H1 (cell line): ENCODE measurements at regions not wholly inside any gene's neighbourhood (a gene's known extent, or its start where the extent isn't known, plus 50 kb on each side); places are given as distances from the start of the nearest gene placed in this dataset.

Experiments
- CTCF ChIA-PET: fragments of 300-600 bp; sonication (Branson Sonifier 250); formaldehyde crosslinking; loops from one replicate; lab custom pipeline; 2021; ENCODE audit not compliant: partially characterized antibody; lab: Charles Lee
- POLR2A ChIA-PET: fragments of 300-600 bp; sonication (Branson Sonifier 250); formaldehyde crosslinking; loops from one replicate; lab custom pipeline; 2021; ENCODE audit warnings: inconsistent platforms; ENCODE audit not compliant: partially characterized antibody; lab: Charles Lee
- DNase-seq, 2 experiments: peaks; one replicate each; pipeline versions ENCODE4 v3.0.0 to v3.0.0-alpha.2; 2010 to 2022; ENCODE audit warnings: low spot score in 2 of 2, low read depth in 1 of 2, mixed read lengths in 1 of 2
- FAIRE-seq: peaks from 2 replicates; lab custom pipeline; 2011; peaks lifted over from hg19 to GRCh38; lab: Jason Lieb, UNC
- H2AFZ ChIP-seq: 2 replicates; pipeline ENCODE4 v1.8.1; 2012; ENCODE audit warnings: low read length, inconsistent platforms
- H2AK5ac ChIP-seq: 2 replicates; pipeline ENCODE4 v1.6.1; 2013; ENCODE audit warnings: low read depth, low read length
- H2BK120ac ChIP-seq: replicated peaks from 2 replicates; pipeline ENCODE3; 2013; ENCODE audit warnings: low read depth, low read length, inconsistent platforms
- H2BK12ac ChIP-seq: 2 replicates; pipeline ENCODE4 v1.6.1; 2013; ENCODE audit warnings: low read depth, low read length
- H2BK15ac ChIP-seq: 2 replicates; pipeline ENCODE4 v1.6.1; 2013; ENCODE audit warnings: low read length
- H2BK20ac ChIP-seq: 2 replicates; pipeline ENCODE4 v1.6.1; 2013; ENCODE audit warnings: low read length
- H2BK5ac ChIP-seq: 2 replicates; pipeline ENCODE4 v1.6.1; 2013; ENCODE audit warnings: low read depth, low read length
- H3K14ac ChIP-seq: 2 replicates; pipeline ENCODE4 v1.6.1; 2013; ENCODE audit warnings: inconsistent platforms; ENCODE audit not compliant: insufficient read length
- H3K18ac ChIP-seq: 2 replicates; pipeline ENCODE4 v1.6.1; 2013; ENCODE audit warnings: low read length; ENCODE audit errors: extremely low read depth
- H3K23ac ChIP-seq: 2 replicates; pipeline ENCODE4 v1.6.1; 2013; ENCODE audit warnings: inconsistent platforms; ENCODE audit not compliant: insufficient read length
- H3K23me2 ChIP-seq: 2 replicates; pipeline ENCODE4 v1.6.1; 2013; ENCODE audit warnings: low read depth, low read length
- H3K27ac ChIP-seq: 2 replicates; pipeline ENCODE4 v1.6.1; 2011; ENCODE audit warnings: low read depth, low read length, inconsistent platforms
- H3K27me3 ChIP-seq, 4 experiments: replicated peaks in 1 of 4; 1 replicate in 1 of 4; 2 replicates in 3 of 4; pipeline versions ENCODE4 v1.6.1 to v1.8.1; 2011 to 2013; ENCODE audit warnings: low read length in 3 of 4, mild to moderate bottlenecking in 3 of 4, inconsistent platforms in 2 of 4, mixed read lengths in 2 of 4, moderate library complexity in 1 of 4; ENCODE audit not compliant: control insufficient read depth in 3 of 4, insufficient read depth in 3 of 4; ENCODE audit errors: extremely low read depth in 1 of 4
- H3K36me3 ChIP-seq, 4 experiments: 2 replicates each; pipeline versions ENCODE4 v1.6.1 to v1.8.1; 2011 to 2013; ENCODE audit warnings: mild to moderate bottlenecking in 4 of 4, low read length in 3 of 4, moderate library complexity in 2 of 4, control low read depth in 1 of 4, inconsistent platforms in 1 of 4; ENCODE audit not compliant: insufficient read depth in 4 of 4, control insufficient read depth in 2 of 4
- H3K4ac ChIP-seq: replicated peaks from 2 replicates; pipeline ENCODE3; 2013; ENCODE audit warnings: low read length, low read depth, mixed read lengths, inconsistent platforms; ENCODE audit not compliant: insufficient read length
- H3K4me1 ChIP-seq, 4 experiments: replicated peaks in 1 of 4; 1 replicate in 1 of 4; 2 replicates in 3 of 4; pipeline versions ENCODE4 v1.6.1 to v1.8.1; 2011 to 2013; ENCODE audit warnings: low read length in 3 of 4, inconsistent platforms in 2 of 4, mixed read lengths in 1 of 4; ENCODE audit not compliant: insufficient read depth in 4 of 4, control insufficient read depth in 3 of 4
- H3K4me2 ChIP-seq, 2 experiments: 2 replicates each; pipeline versions ENCODE4 v1.6.1 to v1.8.1; 2011 to 2013; ENCODE audit warnings: low read depth in 2 of 2, low read length in 2 of 2, control low read depth in 1 of 2, inconsistent platforms in 1 of 2, mild to moderate bottlenecking in 1 of 2; ENCODE audit not compliant: insufficient read depth in 1 of 2
- H3K4me3 ChIP-seq, 4 experiments: fragments of 200-600, 300-600 bp in 1 of 4; sonication (generic), shearing (Covaris generic), sonication (Bioruptor Twin) in 1 of 4; 2 replicates each; pipeline versions ENCODE4 v1.5.1 to v1.8.1; 2011 to 2016; ENCODE audit warnings: low read length in 4 of 4, low read depth in 3 of 4, control low read depth in 2 of 4, inconsistent platforms in 2 of 4, mild to moderate bottlenecking in 2 of 4, mixed read lengths in 1 of 4, moderate library complexity in 1 of 4; ENCODE audit not compliant: insufficient read depth in 2 of 4; ENCODE audit errors: extremely low read depth in 1 of 4
- H3K56ac ChIP-seq: replicated peaks from 2 replicates; pipeline ENCODE3; 2013; ENCODE audit warnings: low read depth, mild to moderate bottlenecking, mixed read lengths, low read length, inconsistent platforms; ENCODE audit not compliant: insufficient read length
- H3K79me1 ChIP-seq: 2 replicates; pipeline ENCODE4 v1.6.1; 2013; ENCODE audit warnings: low read depth, low read length, control low read depth
- H3K79me2 ChIP-seq, 2 experiments: 2 replicates each; pipeline versions ENCODE4 v1.6.1 to v1.8.1; 2012 to 2013; ENCODE audit warnings: low read length in 2 of 2, mild to moderate bottlenecking in 2 of 2, inconsistent platforms in 1 of 2; ENCODE audit not compliant: insufficient read depth in 2 of 2, control insufficient read depth in 1 of 2
- H3K9ac ChIP-seq, 4 experiments: replicated peaks in 1 of 4; 1 replicate in 1 of 4; 2 replicates in 3 of 4; pipeline versions ENCODE4 v1.6.1 to v1.8.1; 2011 to 2013; ENCODE audit warnings: low read depth in 3 of 4, low read length in 3 of 4, control low read depth in 2 of 4, mild to moderate bottlenecking in 2 of 4, moderate library complexity in 2 of 4, inconsistent platforms in 1 of 4; ENCODE audit errors: extremely low read depth in 1 of 4
- H3K9me3 ChIP-seq, 2 experiments: 2 replicates each; pipeline versions ENCODE4 v1.6.1 to v1.8.1; 2012 to 2013; ENCODE audit warnings: mild to moderate bottlenecking in 2 of 2, moderate library complexity in 2 of 2, control low read depth in 1 of 2, inconsistent platforms in 1 of 2, low read depth in 1 of 2, low read length in 1 of 2, mixed read lengths in 1 of 2; ENCODE audit not compliant: insufficient read depth in 2 of 2
- H4K20me1 ChIP-seq, 2 experiments: replicated peaks in 1 of 2; 2 replicates each; pipeline versions ENCODE3 to v1.8.1; 2011 to 2013; ENCODE audit warnings: inconsistent platforms in 2 of 2, low read length in 2 of 2, mild to moderate bottlenecking in 1 of 2; ENCODE audit not compliant: insufficient read depth in 2 of 2, control insufficient read depth in 1 of 2
- H4K5ac ChIP-seq: 2 replicates; pipeline ENCODE4 v1.6.1; 2013; ENCODE audit warnings: low read length, low read depth, mixed read lengths, inconsistent platforms; ENCODE audit not compliant: insufficient read length
- H4K8ac ChIP-seq: 2 replicates; pipeline ENCODE4 v1.8.0; 2013; ENCODE audit warnings: mild to moderate bottlenecking, moderate library complexity, low read length, inconsistent platforms; ENCODE audit not compliant: insufficient read depth; ENCODE audit errors: extremely low read depth
- H4K91ac ChIP-seq: replicated peaks from 2 replicates; pipeline ENCODE3; 2013; ENCODE audit warnings: low read length, mixed read lengths, inconsistent platforms; ENCODE audit not compliant: insufficient read length
- BRCA1 ChIP-seq: IDR thresholded peaks from 2 replicates; pipeline ENCODE4 v1.6.1; 2012; ENCODE audit warnings: low read depth, low read length, improper control_type of control experiment
- RBBP5 ChIP-seq: IDR thresholded peaks from 2 replicates; pipeline ENCODE4 v1.7.1; 2012; ENCODE audit warnings: low read depth, mild to moderate bottlenecking, inconsistent platforms, low read length, moderate library complexity, borderline replicate concordance
- TAF7 ChIP-seq: optimal IDR thresholded peaks from 2 replicates; pipeline ENCODE3; 2011; ENCODE audit warnings: low read depth, mild to moderate bottlenecking, inconsistent platforms, low read length, moderate library complexity, borderline replicate concordance
- WGBS, 2 experiments: shearing (Covaris generic) in 1 of 2; methylation state at CpG; one replicate each; pipeline versions ENCODE4 v1.1.6 to v1.1.7; 2013 to 2015; ENCODE audit warnings: low lambda C conversion rate in 2 of 2, mixed read lengths in 2 of 2, inconsistent platforms in 1 of 2, low coverage in 1 of 2, missing lambda C conversion rate in 1 of 2; ENCODE audit not compliant: insufficient replicate concordance in 2 of 2, insufficient coverage in 1 of 2, insufficient read length in 1 of 2; ENCODE audit errors: extremely low coverage in 1 of 2, missing lambda C conversion rate in 1 of 2; 5-methylcytosine and 5-hydroxymethylcytosine counted together

GRCh38 chr4:96685691-96686090, 845.8 kb downstream of the PDHA2 start:
- no peak overlapping the region for H2AK5ac ChIP-seq
- FAIRE-seq (no peak), DNase-seq (no peak)
- no peak overlapping the region for H3K4me3 ChIP-seq
- no peaks in the 10 kb centered on the region for H3K4me1 ChIP-seq
- H2BK5ac ChIP-seq = no peak overlapping the region
- no peaks in the 10 kb centered on the region for H3K9me3 ChIP-seq
- no peaks in the 10 kb centered on the region for H3K27me3 ChIP-seq
- H3K14ac ChIP-seq = no peak overlapping the region
- no peaks in the 10 kb centered on the region for H3K79me2 ChIP-seq
- no peak overlapping the region for H2BK12ac ChIP-seq
- H3K56ac ChIP-seq = no peak overlapping the region
- H3K18ac ChIP-seq = no peak overlapping the region
- H4K8ac ChIP-seq = no peak overlapping the region
- no peak overlapping the region for H2AFZ ChIP-seq
- H3K79me1 ChIP-seq = no peaks in the 10 kb centered on the region
- H2BK15ac ChIP-seq = no peak overlapping the region
- POLR2A ChIA-PET = no interaction called here
- H2BK20ac ChIP-seq = no peak overlapping the region
- H4K91ac ChIP-seq = no peak overlapping the region
- H3K9ac ChIP-seq = no peak overlapping the region
- no peak overlapping the region for H3K27ac ChIP-seq
- H4K20me1 ChIP-seq = no peaks in the 10 kb centered on the region
- WGBS, 2 experiments = 94% methylated on average over 7 of the region's 7 CpGs; no CpG with 5 or more reads in 1 of the 2 experiments
- H3K23me2 ChIP-seq = no peaks in the 10 kb centered on the region
- no peak overlapping the region for H2BK120ac ChIP-seq
- no peak overlapping the region for H3K4ac ChIP-seq
- no peak overlapping the region for H3K4me2 ChIP-seq
- H4K5ac ChIP-seq = no peak overlapping the region
- H3K36me3 ChIP-seq = no peaks in the 10 kb centered on the region
- CTCF ChIA-PET = interaction anchor here (1.3 kb wide), 1 partner anchor 14 kb away, joined by 4 read pairs; no protein-coding TSS in a partner anchor
- no peak overlapping the region for H3K23ac ChIP-seq
- TF ChIP-seq RBBP5 (no peak), TAF7 (no peak), BRCA1 (no peak)
